ENCODE measurements at regions not wholly inside any gene's neighbourhood (a gene's known extent, or its start where the extent isn't known, plus 50 kb on each side); places are given as distances from the start of the nearest gene placed in this dataset.

GRCh38 chr9:13395156-13395555, 115.7 kb upstream of the MPDZ start:
- no peak for TF ChIP-seq CTCF (IDR thresholded peaks at IDR 0.05)
- no peak overlapping the region for H3K4me3 Mint-ChIP-seq
- peaks cover 7% of the 10 kb centered on the region for H3K9me3 Mint-ChIP-seq
- H3K4me1 Mint-ChIP-seq (ENCODE audit: low read depth): no peaks in the 10 kb centered on the region
- H3K27ac Mint-ChIP-seq: no peak overlapping the region
- no peaks in the 10 kb centered on the region for H3K27me3 Mint-ChIP-seq (ENCODE audit: insufficient read depth)
- H3K36me3 Mint-ChIP-seq (ENCODE audit: low read depth): no peaks in the 10 kb centered on the region
- no peak for DNase-seq

- no peak for TF ChIP-seq CTCF (IDR thresholded peaks at IDR 0.05)
- Mint-ChIP-seq H3K4me3 (no peak overlapping the region), H3K9me3 (peaks cover 16% of the 10 kb centered on the region), H3K27ac (no peak overlapping the region), H3K36me3 (ENCODE audit: low read depth) (no peaks in the 10 kb centered on the region), H3K27me3 (ENCODE audit: insufficient read depth) (peaks cover 5% of the 10 kb centered on the region), H3K4me1 (ENCODE audit: low read depth) (0 out of 2 replicates have a peak, but pooled peaks cover 5% of the 10 kb centered on the region)
- DNase-seq: no peak
Observed at GRCh38 chr9:13388157-13388556, 108.7 kb upstream of the MPDZ start.

GRCh38 chr9:13387734-13388067, 108.2 kb upstream of the MPDZ start:
- H3K4me3 Mint-ChIP-seq: no peak overlapping the region
- 0 out of 2 replicates have a peak, but pooled peaks cover 5% of the 10 kb centered on the region for H3K4me1 Mint-ChIP-seq (ENCODE audit: low read depth)
- H3K27me3 Mint-ChIP-seq (ENCODE audit: insufficient read depth): peaks cover 5% of the 10 kb centered on the region
- DNase-seq: no peak
- no peak for TF ChIP-seq CTCF (IDR thresholded peaks at IDR 0.05)
- no peak overlapping the region for H3K27ac Mint-ChIP-seq
- H3K36me3 Mint-ChIP-seq (ENCODE audit: low read depth): no peaks in the 10 kb centered on the region
- H3K9me3 Mint-ChIP-seq: peaks cover 16% of the 10 kb centered on the region

- DNase-seq: peak; percentile 24
- no peak overlapping the region for H3K27ac Mint-ChIP-seq
- H3K36me3 Mint-ChIP-seq (ENCODE audit: low read depth): no peaks in the 10 kb centered on the region
- TF ChIP-seq CTCF (IDR thresholded peaks at IDR 0.05): no peak
- no peak overlapping the region for H3K4me3 Mint-ChIP-seq
- 0 out of 2 replicates have a peak, but pooled peaks cover 5% of the 10 kb centered on the region for H3K4me1 Mint-ChIP-seq (ENCODE audit: low read depth)
- H3K27me3 Mint-ChIP-seq (ENCODE audit: insufficient read depth): peaks cover 5% of the 10 kb centered on the region
- peaks cover 16% of the 10 kb centered on the region for H3K9me3 Mint-ChIP-seq
Observed at GRCh38 chr9:13386935-13387733, 107.6 kb upstream of the MPDZ start.

GRCh38 chr9:13386316-13386715, 106.8 kb upstream of the MPDZ start:
- Mint-ChIP-seq H3K27me3 (ENCODE audit: insufficient read depth) (peaks cover 5% of the 10 kb centered on the region), H3K9me3 (peaks cover 12% of the 10 kb centered on the region), H3K36me3 (ENCODE audit: low read depth) (no peaks in the 10 kb centered on the region), H3K4me1 (ENCODE audit: low read depth) (0 out of 2 replicates have a peak, but pooled peaks cover 5% of the 10 kb centered on the region), H3K27ac (no peak overlapping the region), H3K4me3 (no peak overlapping the region)
- no peak for TF ChIP-seq CTCF (IDR thresholded peaks at IDR 0.05)
- DNase-seq: no peak
